HEK293T (cell line): ENCODE measurements at regions not wholly inside any gene's neighbourhood (a gene's known extent, or its start where the extent isn't known, plus 50 kb on each side); places are given as distances from the start of the nearest gene placed in this dataset.

Experiments used
- CTCF ChIA-PET: fragments of 350-600 bp; formaldehyde crosslinking; extraction: SDS; loops from one replicate; lab custom pipeline; 2021; ENCODE audit warnings: antibody characterized with exemption, inconsistent platforms; lab: Yijun Ruan, JAX
- POLR2A ChIA-PET: fragments of 350-600 bp; formaldehyde crosslinking; extraction: SDS; loops from one replicate; lab custom pipeline; 2020; ENCODE audit warnings: antibody characterized with exemption, inconsistent platforms; lab: Yijun Ruan, JAX
- DNase-seq: peaks from one replicate; pipeline ENCODE4 v3.0.0; 2012; ENCODE audit warnings: mixed read lengths; ENCODE audit errors: extremely low spot score
- ARNT ChIP-seq: fragments of 450-650 bp; IDR thresholded peaks from 2 replicates; pipeline ENCODE4 v1.6.1; 2017; ENCODE audit warnings: mild to moderate bottlenecking
- BHLHE40 ChIP-seq: fragments of 450-650 bp; IDR thresholded peaks from 2 replicates; pipeline ENCODE4 v1.6.1; 2016; ENCODE audit warnings: mild to moderate bottlenecking, moderate library complexity, borderline replicate concordance
- CTBP1 ChIP-seq: fragments of 450-650 bp; IDR thresholded peaks from 2 replicates; pipeline ENCODE4 v1.6.1; 2016; ENCODE audit warnings: borderline replicate concordance
- ELF4 ChIP-seq: fragments of 450-650 bp; IDR thresholded peaks from 2 replicates; pipeline ENCODE4 v1.6.1; 2017; ENCODE audit warnings: antibody characterized with exemption
- FOXA1 ChIP-seq: fragments of 450-650 bp; IDR thresholded peaks from 2 replicates; pipeline ENCODE4 v1.6.1; 2016; ENCODE audit warnings: mild to moderate bottlenecking
- FOXK2 ChIP-seq: fragments of 450-650 bp; IDR thresholded peaks from 2 replicates; pipeline ENCODE4 v1.6.1; 2016; ENCODE audit warnings: mild to moderate bottlenecking
- FOXM1 ChIP-seq: fragments of 450-650 bp; IDR thresholded peaks from 2 replicates; pipeline ENCODE4 v1.6.1; 2017; ENCODE audit warnings: mild to moderate bottlenecking, borderline replicate concordance
- HDGF ChIP-seq: fragments of 450-650 bp; IDR thresholded peaks from 2 replicates; pipeline ENCODE4 v1.6.1; 2017; ENCODE audit warnings: antibody characterized with exemption, borderline replicate concordance
- L3MBTL2 ChIP-seq: fragments of 450-650 bp; conservative IDR thresholded peaks from 2 replicates; pipeline ENCODE4 v1.6.1; 2016; ENCODE audit warnings: mild to moderate bottlenecking
- LEF1 ChIP-seq: fragments of 450-650 bp; IDR thresholded peaks from 2 replicates; pipeline ENCODE4 v1.6.1; 2017; ENCODE audit warnings: mild to moderate bottlenecking, borderline replicate concordance
- NFRKB ChIP-seq: fragments of 450-650 bp; IDR thresholded peaks from 2 replicates; pipeline ENCODE4 v1.6.1; 2016; ENCODE audit warnings: mild to moderate bottlenecking, moderate library complexity
- PKNOX1 ChIP-seq: fragments of 450-650 bp; IDR thresholded peaks from 2 replicates; pipeline ENCODE4 v1.6.1; 2016
- SP1 ChIP-seq: fragments of 450-650 bp; IDR thresholded peaks from 2 replicates; pipeline ENCODE4 v1.6.1; 2017
- SUZ12 ChIP-seq: fragments of 450-650 bp; IDR thresholded peaks from 2 replicates; pipeline ENCODE4 v1.6.1; 2016; ENCODE audit warnings: mild to moderate bottlenecking
- TARDBP ChIP-seq: fragments of 450-650 bp; IDR thresholded peaks from 2 replicates; pipeline ENCODE4 v1.6.1; 2016
- ZNF384 ChIP-seq: fragments of 450-650 bp; IDR thresholded peaks from 2 replicates; pipeline ENCODE4 v1.6.1; 2016

GRCh38 chr14:99057576-99058083 is 214.4 kb downstream of the BCL11B start:
- TF ChIP-seq FOXM1 (no peak), SP1 (no peak), ZNF384 (no peak), PKNOX1 (no peak), SUZ12 (no peak), NFRKB (no peak), FOXK2 (no peak), ARNT (no peak), TARDBP (no peak), CTBP1 (no peak), L3MBTL2 (no peak), HDGF (no peak), LEF1 (no peak), ELF4 (no peak), BHLHE40 (no peak), FOXA1 (no peak)
- ChIA-PET POLR2A (no interaction called here), CTCF (no interaction called here)
- DNase-seq, result no peak

DNA sequence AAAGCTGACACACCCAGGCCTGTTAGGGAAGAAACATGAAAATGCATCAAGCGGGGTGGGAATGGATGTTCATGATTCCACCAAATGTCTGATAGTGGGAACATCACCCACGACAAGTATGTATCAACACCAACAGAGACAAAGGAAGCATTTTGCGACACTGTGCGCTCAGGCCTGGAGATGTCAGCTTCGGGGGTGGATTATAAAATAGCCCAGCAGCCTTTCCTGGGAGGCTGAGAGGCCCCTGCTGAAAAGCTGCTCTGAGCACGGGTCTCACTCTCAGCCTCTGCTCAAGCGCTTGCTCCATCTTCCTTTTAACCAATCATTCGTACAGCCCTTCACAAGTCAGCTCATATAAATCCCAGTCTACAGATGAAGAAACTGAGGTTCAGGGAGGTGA is 213.5 kb downstream of the BCL11B start:
- POLR2A ChIA-PET, result no interaction called here
- TF ChIP-seq CTBP1, result no peak
- TF ChIP-seq FOXA1, result no peak
- no peak for TF ChIP-seq FOXM1
- CTCF ChIA-PET, result interaction anchor here (1.1 kb wide), 1 partner anchor 40 kb away, joined by 3 read pairs; no protein-coding TSS in a partner anchor
- DNase-seq, result no peak

DNA sequence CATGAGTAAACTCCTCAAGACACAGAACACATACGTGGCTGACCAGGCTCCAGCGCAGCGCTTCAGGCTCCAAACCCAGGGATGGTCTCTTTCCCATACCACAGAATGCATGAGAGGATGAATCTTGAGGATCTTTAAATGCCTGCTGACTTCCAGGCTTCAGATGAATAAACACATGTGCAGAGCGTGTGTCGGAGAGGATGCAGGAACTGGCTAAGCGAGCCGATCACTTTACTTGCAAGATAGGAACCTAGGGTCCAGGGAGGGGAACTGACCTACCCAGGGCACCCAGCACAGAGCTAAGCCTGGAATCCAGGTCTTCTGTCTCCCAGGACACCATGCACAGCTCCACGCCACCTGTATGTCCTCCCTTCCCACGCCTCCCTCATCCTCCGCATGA is 209.8 kb downstream of the BCL11B start:
- DNase-seq, result no peak
- ChIA-PET POLR2A (no interaction called here), CTCF (no interaction called here)
- TF ChIP-seq CTBP1 (no peak), FOXM1 (no peak), SUZ12 (no peak), ZNF384 (no peak), SP1 (no peak), TARDBP (no peak), ARNT (no peak), FOXK2 (no peak), HDGF (no peak), ELF4 (no peak), L3MBTL2 (no peak), LEF1 (no peak), PKNOX1 (no peak), BHLHE40 (no peak), FOXA1 (no peak), NFRKB (no peak)

GRCh38 chr14:99062772-99063418 is 209.1 kb downstream of the BCL11B start:
- ChIA-PET POLR2A (no interaction called here), CTCF (no interaction called here)
- no peak for DNase-seq
- TF ChIP-seq PKNOX1 (no peak), NFRKB (no peak), ARNT (no peak), ELF4 (no peak), FOXA1 (no peak), FOXM1 (no peak), ZNF384 (no peak), HDGF (no peak), SUZ12 (no peak), CTBP1 (no peak), FOXK2 (no peak), SP1 (no peak), TARDBP (no peak)

- POLR2A ChIA-PET, result no interaction called here
- CTCF ChIA-PET, result no interaction called here
- TF ChIP-seq FOXK2, result no peak
- TF ChIP-seq PKNOX1, result peak; percentile 11; the same call in 1 of the 2 replicates
- DNase-seq, result no peak
Observed at GRCh38 chr14:99063620-99064225, 208.3 kb downstream of the BCL11B start.
